ENCODE measurements at regions not wholly inside any gene's neighbourhood (a gene's known extent, or its start where the extent isn't known, plus 50 kb on each side); places are given as distances from the start of the nearest gene placed in this dataset.
A peak's percentile ranks its signal among the peaks of the same experiment; 100 is the strongest.
"Not testable (repeated sequence)": the region's sequence is repeated elsewhere in the genome, so short reads cannot be mapped to it uniquely, and the experiment has no call there.

DNA sequence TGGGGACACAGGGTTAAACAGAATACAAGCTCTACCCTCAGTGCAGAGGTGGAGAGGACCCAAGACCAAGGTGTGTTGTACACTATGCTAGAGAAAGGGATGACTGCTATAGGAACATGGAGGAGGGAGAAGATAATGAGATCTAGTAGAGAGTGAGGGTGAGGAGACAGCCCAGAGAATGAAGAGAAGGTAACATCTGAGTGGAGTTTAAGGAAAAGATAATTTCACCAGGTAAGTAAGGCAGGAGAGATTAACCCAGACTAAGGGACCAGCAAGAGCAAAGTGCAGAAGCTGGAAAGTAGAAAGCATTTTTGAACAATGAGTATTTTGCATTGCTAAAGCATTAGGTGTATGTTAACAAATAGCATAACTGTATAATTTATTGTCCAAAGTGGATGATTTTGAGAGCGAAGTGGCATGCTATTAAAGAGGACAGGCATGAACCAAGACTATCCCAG, 128.8 kb downstream of the RASSF10 start:
- DNase-seq, result no peak

DNA sequence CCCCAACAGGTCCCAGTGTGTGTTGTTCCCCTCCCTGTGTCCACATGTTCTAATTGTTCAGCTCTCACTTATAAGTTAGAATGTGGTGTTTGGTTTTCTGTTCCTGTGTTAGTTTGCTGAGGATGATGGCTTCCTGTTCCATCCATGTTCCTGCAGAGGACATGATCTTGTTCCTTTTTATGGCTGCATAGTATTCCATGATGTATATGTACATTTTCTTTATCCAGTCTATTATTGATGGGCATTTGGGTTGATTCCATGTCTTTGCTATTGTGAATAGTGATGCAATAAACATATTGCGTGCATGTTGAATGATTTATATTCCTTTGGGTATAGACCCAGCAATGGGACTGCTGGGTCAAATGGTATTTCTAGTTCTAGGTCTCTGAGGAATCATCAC, 130.0 kb downstream of the RASSF10 start:
- DNase-seq, result not testable (repeated sequence)

DNA sequence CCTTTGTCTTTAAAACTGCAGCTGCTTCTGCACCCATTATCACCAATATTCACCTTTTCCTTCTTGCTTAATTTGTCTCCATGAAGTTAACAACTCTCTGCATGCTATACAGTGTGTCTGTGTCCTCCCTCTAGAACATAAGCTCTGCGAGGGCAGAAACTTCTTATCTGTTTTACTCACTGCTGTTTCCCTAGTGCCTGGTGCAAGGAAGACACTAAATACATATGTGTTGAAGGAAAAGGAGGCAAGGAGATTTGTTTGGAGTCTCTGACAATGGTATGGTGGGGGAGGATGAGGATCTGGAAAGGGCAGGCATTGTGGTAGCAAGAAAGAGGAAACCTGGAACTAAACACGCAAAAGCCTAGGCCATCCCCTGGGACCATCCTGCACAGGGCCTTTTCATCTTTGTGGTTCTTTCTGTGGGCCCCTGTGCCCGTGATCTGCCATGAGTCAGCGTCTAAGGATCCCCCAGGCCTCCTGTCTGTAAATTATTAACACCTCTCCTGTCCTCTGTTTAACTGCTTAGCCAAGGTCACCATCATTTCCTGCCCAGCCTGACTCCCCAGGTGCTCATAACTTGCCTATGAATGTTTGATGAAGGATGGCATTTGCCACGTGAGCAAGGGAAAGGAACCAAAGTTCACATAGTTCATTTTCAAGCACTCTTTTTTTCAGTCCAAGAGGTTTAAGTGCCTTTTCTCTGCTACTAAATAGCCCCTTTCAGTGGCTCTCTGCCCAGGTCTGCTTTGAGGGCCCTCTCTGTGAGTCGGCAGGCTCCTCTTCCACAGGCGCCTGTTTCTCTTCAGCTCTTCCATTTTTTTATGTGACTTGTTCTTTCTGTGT, 131.1 kb downstream of the RASSF10 start:
- no peak for DNase-seq

DNA sequence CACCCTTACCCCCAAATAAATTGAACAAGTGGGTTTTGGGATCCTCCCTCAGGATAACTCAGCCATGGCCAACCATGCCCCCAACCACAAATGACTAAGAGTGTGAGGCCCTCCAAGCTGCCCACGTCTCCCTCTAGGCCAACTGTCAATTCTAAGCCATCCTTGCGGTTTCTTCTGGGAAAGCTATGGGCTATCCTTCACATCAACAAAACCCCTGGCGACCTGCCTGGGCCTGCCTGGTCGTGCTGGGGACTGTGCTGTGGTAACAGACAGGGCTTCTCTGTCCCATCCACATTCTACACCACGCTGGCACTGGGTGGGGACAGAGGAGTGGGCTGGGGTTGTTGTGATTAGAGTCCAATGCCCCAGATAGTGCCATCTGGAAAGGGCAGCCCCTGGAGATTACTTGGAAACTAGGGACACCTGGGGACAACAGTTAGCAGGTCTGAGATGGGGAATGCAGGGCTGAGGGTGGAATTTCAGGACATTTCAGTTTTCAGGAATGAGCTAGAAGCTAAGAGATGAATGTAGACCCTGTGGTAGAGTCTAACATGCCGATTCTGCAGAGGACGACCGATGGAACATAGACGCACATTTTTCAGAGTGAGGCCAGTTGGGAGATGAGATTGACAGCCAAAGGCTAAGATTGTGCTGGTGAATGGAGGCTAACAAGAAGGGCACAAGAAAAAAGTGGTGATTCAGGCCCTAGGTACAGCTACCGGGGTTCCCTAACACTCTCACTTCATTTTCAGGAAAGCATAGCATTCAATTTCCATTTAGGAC, 131.9 kb downstream of the RASSF10 start:
- no peak for DNase-seq

DNA sequence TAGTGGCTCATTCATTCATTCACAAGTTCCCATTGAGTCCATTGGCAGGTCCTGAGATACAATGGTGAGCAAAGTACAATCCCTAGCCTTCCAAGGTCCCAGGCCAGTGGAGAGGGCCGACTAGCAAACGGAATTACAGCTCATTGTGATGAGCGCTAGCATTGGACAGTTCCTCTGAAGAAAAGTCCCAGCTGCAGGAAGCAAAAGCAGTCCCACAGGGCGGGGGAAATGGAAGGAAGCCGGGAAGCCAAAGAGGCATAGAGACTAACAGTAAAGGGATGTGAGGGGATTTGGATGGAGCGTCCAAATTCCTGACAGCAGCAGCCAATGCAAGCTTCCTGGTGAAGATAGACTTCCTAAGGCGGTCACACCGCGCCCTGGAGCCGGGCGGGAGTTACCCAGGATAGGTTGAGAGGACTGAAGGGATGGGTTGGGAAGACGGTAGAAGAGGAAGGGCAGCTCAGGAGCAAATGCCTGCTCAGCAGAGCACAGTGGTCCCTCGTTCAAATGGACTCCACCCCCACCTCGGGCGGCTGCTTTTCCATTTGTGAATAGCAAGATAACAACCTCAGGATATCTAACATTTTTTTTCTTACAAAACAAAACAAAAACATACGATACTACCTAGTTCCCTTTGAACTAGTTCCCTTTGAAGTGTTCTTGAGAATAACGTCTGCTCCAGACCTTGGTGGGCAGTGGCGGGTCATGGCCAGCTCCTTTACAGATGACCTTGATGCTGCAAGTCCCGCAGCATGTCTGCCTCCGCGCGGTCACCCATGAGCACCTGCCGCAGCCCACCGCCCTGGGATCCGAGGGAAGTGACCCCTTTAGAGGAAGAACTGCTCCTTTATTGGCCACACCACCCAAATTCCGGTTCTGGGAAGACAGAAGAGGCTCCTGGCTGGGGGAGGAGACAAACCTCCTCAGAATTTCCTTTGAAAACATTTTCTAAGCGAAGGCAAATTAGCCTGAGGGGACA, 132.9 kb downstream of the RASSF10 start:
- no peak for DNase-seq

DNA sequence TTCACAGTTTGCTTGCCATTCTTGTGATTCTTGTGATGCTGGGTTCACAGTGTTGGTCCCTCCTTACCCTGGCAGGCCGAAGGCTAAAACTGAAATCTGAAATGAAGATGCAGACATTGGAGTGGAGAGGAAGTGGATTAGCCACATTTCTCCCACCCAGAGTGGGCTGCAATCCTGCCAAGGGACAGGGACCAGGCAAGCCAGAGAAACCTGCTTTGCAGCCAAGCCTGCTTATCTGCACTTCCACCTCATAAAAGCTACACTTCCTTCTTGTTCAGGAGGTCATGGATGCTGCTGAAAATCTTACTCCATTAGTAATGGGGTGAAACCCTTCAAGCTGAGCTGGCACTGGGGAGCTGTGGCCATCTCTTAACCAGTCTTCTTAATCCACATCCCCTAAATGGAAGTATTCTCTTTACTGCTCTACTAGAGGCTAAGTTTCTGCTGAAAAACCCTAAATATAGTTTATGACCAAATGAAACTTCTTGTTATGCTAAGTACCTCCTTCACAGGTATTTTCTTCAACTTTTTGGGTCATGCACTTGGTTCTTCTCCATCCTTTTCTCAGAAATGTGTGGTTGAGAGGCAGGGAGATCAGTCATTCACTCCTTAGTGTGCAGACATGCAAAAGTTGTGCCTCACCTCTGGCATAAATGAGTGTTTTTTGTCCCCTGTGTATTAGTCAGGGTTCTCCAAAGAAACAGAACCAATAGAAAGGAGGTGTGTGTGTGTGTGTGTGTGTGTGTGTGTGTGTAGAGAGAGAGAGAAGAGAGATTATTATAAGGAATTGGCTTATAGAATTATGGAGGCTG, 133.9 kb upstream of the BMAL1 start:
- DNase-seq, result no peak

DNA sequence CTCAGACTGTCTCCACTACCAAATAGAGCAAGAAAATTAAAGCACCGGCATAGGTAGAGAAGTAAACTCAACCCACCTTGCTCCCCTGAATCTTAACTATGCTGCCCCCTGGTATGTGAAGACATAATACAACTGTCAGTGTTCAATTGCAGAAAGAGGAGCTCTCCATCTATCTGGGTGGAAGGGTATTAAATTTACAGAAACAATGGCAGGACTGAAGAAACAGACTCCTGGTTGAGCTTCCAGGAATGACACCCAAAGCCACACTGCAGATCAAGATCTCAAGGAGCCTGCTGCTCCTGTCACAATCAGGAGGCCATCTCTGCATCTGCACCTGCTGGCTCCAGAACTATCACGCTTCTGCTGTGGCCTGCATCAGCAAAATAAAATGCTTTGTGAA, 132.1 kb upstream of the BMAL1 start:
- DNase-seq, result no peak

DNA sequence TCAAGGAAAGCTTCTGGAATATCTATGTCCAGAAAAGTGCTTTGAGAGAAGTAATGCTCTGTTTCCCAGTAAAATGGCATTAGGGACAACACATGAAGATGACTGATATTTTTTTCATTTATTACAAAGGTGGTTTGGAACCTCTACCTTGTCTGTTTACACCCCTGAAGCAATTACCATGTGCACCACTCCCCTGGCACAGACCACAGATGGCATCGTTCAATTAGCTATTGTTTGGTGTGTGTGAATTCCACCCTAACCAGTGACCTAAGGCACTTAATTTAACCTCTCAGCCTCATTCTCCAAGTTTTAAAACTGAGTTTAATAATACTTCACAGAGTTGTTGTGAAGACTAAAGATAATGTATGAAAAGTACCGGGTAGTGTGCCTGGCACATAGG, 127.6 kb upstream of the BMAL1 start:
- DNase-seq, result no peak

DNA sequence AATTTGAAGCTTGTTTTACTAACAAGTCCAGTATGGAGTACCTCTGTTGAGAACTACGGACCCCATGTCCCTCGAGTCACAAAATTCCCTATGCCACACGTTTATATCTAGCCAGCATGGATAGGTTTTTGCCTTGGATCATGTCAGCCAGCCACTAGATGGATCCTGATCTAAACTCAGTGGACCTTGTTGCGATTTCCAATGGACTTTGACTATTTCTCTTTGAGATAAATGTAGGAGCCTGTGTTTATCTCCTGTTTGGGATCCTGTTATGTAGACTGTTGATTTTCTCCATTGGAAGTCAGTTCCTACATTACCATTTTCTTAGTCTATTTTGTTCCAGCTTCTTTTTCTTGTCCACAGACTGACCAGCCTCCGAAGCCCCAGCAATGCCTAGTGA, 127.1 kb upstream of the BMAL1 start:
- DNase-seq, result no peak

DNA sequence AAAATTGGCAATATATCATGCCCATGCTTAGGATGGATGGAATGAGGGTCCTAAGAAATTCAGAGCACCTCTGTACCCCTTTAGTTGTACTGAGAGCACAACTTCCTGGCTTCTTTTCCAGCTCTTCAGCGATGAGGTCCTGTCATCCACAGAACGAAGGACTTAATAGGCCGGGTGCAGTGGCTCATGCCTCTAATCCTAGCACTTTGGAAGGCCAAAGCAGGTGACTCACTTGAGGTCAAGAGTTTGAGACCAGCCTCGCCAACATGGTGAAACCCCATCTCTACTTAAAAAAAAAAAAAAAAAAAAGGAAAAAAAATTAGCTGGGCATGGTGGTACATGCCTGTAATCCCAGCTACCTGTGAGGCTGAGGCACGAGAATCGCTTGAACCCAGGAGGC, 125.3 kb upstream of the BMAL1 start:
- DNase-seq, result no peak

DNA sequence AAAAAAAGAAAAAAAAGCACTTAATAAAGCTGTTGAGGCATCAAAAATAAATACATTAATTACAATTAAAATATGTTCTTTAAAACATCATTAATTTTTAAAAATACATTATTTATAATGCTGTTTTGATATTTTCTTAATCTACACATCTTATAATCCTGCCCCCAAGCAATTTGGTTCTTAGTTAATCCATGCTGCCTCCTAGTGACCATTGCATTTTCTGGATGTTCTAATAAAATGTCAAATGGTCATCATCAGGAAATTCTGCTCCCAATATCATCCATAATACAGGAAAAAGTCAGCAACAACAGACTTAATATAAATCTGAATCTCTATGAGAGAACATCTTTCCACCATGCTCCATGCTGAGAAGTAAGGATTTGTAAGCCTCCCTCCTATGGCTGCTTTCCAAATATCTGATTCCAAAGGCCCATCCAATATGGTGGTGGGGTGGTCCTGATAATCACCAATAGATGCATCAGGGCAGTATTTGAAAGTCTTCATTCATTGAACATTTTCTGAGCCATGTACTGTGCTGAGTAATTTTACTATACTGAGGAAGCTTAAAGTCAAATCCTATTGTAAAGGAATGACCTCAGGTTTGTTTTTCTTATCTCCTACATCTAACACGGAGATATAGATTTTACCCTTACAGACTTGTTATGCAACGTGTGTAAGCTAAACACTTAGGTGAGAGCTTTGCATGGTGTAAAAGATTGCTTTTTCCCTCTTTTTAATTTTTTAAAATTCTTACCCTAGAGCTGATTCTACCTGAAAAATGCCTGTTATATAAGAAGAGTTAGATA, 124.7 kb upstream of the BMAL1 start:
- DNase-seq, result peak; percentile 24

DNA sequence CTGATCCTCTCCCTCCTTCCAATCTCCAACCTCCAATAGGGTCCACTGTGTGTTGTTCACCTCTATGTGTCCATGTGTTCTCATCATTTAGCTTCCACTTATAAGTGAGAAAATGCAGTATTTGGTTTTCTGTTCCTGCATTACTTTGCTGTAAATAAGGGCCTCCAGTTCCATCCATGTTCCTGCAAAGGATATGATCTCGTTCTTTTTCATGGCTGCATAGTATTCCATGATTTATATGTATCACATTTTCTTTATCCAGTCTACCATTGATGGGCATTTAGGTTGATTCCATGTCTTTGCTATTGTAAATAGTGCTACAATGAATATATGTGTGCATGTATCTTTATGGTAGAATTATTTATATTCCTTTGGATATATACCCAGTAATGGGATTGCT, 123.2 kb upstream of the BMAL1 start:
- DNase-seq, result not testable (repeated sequence)

DNA sequence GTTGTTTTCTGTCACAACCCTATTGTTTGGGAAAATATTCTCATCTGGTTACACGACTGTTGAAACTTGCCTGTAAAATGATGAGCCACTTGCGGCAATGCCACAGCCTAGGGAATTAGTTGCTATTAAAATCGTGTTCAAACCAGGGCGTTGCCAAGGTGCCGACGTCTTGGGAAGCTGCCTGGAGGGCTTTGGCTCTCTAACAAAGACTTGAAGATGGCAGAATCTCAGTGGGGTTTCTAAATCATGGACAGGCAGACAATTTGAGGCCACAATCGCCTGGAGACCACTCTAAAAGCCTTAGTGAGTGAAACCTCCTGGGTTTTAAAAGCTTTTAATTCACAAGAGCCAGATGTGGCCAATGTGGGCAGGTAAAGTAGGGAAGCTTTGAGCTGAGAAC, 117.2 kb upstream of the BMAL1 start:
- no peak for DNase-seq

DNA sequence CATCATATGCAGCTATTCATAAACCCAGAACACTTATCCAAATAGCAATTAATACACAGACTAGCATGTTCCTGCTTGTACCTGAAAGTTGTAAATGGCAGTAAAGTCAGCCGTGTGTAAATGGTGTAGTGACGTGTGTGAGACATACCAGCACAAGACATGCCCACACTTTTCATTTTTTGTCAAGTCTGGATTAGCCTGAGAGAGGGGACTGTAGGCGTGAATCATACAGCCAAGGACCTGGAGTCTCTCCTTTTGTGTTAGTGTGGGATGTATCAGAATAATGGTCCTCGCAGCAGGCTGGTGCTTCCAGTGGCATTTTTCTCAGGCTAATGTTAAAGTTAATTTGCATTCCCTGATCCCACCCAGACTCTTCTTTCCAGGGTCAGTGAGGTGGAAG, 116.8 kb upstream of the BMAL1 start:
- DNase-seq, result no peak

DNA sequence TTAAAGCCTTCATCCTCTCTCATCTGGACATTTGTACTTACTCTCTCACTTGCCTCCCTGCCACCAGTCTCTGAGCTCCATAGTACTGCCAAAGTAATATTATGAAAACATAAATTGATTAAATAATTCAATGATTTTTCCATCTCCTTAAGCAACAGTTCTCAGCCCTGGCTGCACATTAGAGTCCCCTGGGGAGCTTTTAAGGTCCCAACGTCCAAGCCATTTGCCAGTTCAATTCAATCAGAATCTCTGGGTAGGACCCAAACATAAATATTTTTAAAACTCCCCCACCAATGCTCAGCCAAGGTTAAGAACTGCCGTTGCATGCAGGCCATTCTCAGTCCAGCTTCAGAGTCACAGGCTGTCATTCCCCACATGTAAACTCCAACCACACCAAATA, 114.4 kb upstream of the BMAL1 start:
- no peak for DNase-seq

DNA sequence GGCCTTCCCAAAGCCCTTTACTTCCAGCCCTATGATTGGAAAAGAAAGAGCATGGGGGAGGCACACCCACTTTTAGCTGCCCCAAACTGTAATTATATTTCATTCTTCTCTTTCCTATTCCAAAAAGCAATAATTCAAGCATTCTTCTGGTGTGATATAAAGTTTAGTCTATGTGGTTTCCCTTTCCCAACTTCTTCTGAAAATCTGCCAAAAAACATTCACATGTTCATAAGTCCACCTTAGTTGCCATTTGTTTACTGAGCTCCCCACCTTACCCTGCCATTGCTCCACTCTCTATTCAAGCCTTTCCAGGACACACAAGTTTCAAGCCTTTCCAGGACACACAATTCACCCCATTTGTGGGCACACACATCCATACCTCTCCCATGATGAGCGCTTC, 111.6 kb upstream of the BMAL1 start:
- DNase-seq, result no peak

DNA sequence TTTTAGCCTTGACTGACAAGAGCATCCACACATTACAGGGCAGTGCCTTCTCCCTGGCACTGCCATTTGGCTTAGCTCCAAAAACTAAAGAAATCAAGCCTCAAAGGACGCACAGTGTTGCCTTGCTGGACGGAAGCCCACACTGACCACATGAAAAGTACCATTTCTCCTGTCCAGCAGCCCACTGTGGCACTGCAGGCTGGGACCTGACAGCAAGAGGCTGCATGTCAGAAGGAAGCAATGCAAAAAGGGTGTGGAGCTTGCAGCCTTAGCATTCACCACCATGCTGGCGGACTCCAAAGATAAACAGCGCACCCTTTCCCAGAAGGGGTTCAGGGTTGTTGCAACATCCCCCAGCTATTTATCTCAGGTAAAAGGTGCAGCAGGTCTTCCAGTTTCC, 109.3 kb upstream of the BMAL1 start:
- DNase-seq, result no peak

DNA sequence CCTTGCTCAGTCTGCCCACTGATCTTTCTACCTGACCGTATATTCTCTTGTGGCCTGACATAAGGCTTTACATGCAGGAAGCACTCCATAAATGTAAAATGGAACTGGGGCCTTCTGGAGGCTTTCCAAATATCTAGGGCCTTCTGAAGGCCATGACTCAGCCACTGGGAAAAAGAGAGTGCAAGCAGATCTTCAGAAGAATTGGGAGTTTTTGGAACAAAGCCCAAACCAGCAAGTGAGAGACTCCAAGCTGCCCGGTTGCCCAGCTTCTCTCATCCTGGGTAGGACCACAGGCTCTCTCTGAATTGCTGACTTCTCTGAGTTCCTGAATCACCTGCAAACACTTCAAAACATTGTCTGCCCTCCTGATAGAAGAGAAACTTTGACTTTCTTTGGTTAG, 107.9 kb upstream of the BMAL1 start:
- no peak for DNase-seq

DNA sequence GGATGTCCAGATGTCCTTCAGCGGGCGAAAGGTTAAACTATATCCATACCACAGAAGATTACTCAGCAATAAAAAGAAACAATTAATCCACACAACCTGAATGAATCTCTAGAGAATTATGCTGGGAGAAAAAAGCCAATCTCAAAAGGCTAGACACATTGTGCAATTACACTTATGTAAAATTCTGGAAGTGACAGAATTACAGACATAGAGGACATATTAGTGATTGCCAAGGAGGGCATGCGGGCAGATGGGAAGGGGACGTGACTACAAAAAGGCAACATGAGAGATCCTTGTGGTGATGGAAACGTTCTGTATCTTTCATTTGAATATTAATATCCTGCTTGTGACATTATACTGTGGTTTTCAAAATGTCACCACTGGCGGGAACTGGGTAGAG, 103.5 kb upstream of the BMAL1 start:
- DNase-seq, result no peak

DNA sequence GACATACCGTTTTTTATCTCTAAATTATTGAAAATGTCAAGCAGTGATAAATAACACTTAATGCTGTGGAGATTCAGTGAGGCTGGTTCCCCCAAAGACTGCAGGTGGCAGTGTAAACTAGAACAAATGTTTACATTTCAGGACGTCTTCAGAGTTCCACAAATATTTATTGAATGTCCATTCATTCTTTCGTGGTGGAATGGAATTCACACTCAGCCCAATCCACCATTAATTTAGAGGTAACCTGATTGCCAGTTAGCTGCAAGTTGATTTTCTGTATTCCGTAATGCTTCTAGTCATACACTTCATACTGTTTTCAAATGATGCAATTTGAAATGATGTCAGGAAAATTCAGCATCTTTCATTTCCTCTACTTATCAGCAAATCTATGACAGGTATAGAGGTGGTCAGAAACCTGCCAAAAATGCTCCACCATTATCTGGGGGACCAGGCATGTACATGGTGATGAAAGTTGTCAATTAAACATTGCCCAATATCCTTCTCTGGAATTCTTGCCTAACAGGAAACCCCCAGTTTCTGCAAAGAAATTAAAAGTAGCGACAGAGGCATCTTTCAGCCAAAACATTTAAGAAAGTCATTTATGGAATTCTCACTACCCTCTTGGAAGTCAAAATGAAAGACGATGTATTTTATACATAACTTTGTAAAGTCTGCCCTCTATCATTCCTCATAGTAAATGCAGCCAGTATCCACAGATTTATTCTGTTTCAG, 94.3 kb upstream of the BMAL1 start:
- DNase-seq, result peak; percentile 46

DNA sequence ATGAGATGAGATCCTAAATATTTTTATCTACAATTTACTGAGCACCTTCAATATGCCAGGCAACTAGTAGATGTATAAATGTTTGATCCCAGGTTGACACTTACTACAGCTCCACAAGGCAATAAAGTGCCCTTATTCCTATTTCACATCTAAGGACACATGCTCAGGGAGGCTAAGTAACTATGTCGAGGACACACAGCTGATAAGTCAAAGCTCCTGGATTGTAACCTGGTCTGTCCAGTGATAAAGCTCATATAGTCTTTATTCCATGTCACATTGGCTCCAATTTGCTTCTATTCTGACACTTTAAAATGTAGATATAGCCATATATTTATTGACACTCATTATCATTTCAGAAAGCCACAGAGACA, 93.8 kb upstream of the BMAL1 start:
- no peak for DNase-seq

Measured in hematopoietic multipotent progenitor cell treated with erythropoietin and hydrocortisone succinate and interleukin-3 and kit ligand, for 8 days (in vitro differentiated cells).